ENCODE measurements at regions not wholly inside any gene's neighbourhood (a gene's known extent, or its start where the extent isn't known, plus 50 kb on each side); places are given as distances from the start of the nearest gene placed in this dataset.

GRCh38 chr10:44575601-44576380, 190.9 kb upstream of the CXCL12 start:
- no peak for FAIRE-seq
- TF ChIP-seq ZNF586 (CRISPR knock-in tag; conservative IDR thresholded peaks at IDR 0.05) (no peak), CBX5 (IDR thresholded peaks at IDR 0.05; ENCODE audit: borderline replicate concordance, low read depth) (no peak), MECOM (CRISPR knock-in tag; IDR thresholded peaks at IDR 0.05) (no peak), SMAD2 (IDR thresholded peaks at IDR 0.05; ENCODE audit: low read depth, low read length) (no peak), ZNF518B (CRISPR knock-in tag; IDR thresholded peaks at IDR 0.05) (no peak), CBFA2T2 (conservative IDR thresholded peaks at IDR 0.05) (no peak), PRMT5 (CRISPR knock-in tag; IDR thresholded peaks at IDR 0.05) (no peak), GATA2 (CRISPR knock-in tag; IDR thresholded peaks at IDR 0.05) (no peak), CBFA2T3 (IDR thresholded peaks at IDR 0.05) (no peak), RFX1 (IDR thresholded peaks at IDR 0.05) (no peak), ZNF277 (CRISPR knock-in tag; IDR thresholded peaks at IDR 0.05; ENCODE audit: borderline replicate concordance) (no peak), ETV1 (tag; conservative IDR thresholded peaks at IDR 0.05; ENCODE audit: low read depth) (no peak), ZNF436 (CRISPR knock-in tag; IDR thresholded peaks at IDR 0.05) (no peak), HNRNPK (IDR thresholded peaks at IDR 0.05; ENCODE audit: low read depth, low read length, poor library complexity, severe bottlenecking) (no peak)

More at GRCh38 chr10:44575601-44576380, 190.9 kb upstream of the CXCL12 start:
- Histone ChIP-seq H4K20me1 (replicated peaks; ENCODE audit: control insufficient read depth, insufficient read depth, low read length) (no peaks in the 10 kb centered on the region), H3K9me3 (replicated peaks; ENCODE audit: control insufficient read depth, insufficient read depth, low read depth, low read length) (no peaks in the 10 kb centered on the region), H3K4me2 (ENCODE audit: insufficient read depth, low read length) (no peak overlapping the region), H3K9ac (ENCODE audit: insufficient read depth in 1 of 2, low read depth in 2 of 2, low read length in 2 of 2) (peak overlapping the region in 1 of 2 experiments; percentile 31; a peak in 1 of 4 replicates), H3K4me1 (replicated peaks in 1 of 2; ENCODE audit: control insufficient read depth in 2 of 2, insufficient read depth in 2 of 2, low read length in 2 of 2) (no peaks in the 10 kb centered on the region), H3K36me3 (ENCODE audit: control insufficient read depth, insufficient read depth, low read length) (no peaks in the 10 kb centered on the region), H3K4me3 (no peak overlapping the region), H3K27me3 (ENCODE audit: control insufficient read depth in 2 of 2, insufficient read depth in 2 of 2, low read length in 2 of 2) (peaks cover 0 to 13% of the 10 kb centered on the region in 2 experiments; a peak in 2 of 5 replicates), H3K27ac (ENCODE audit: extremely low read depth, low read depth, low read length) (no peak overlapping the region), H3K79me2 (ENCODE audit: control insufficient read depth, insufficient read depth, low read length) (no peaks in the 10 kb centered on the region), H3K9me1 (ENCODE audit: control insufficient read depth, insufficient read depth, low read length) (no peaks in the 10 kb centered on the region), H2AFZ (ENCODE audit: low read depth, low read length) (no peak overlapping the region)
- WGBS (ENCODE audit: insufficient coverage, low coverage, missing lambda C conversion rate), result under 1% methylated on average over 18 of the region's 18 CpGs
- CTCF ChIA-PET (ENCODE audit: low intra/inter-chr PET ratio), result no interaction called here
- intact Hi-C loops (cut with micrococcal nuclease) (no loop called here), in situ Hi-C loops (cut with MboI) (no loop called here)
- DNase-seq (ENCODE audit: extremely low read depth in 1 of 4, low spot score in 3 of 4), result no peak
- ATAC-seq, result no peak
- BruUV-seq (replicated peaks), result no TSS peak
- POLR2A ChIA-PET, result interaction anchor here (0.6 kb wide), 1 partner anchor 370 kb away, joined by 4 read pairs; no protein-coding TSS in a partner anchor

All from K562 (cell line).